GM23338 (cell line): ENCODE measurements at regions not wholly inside any gene's neighbourhood (a gene's known extent, or its start where the extent isn't known, plus 50 kb on each side); places are given as distances from the start of the nearest gene placed in this dataset.

Experiments used
- ATAC-seq: fragments of 200-7000 bp; cut with Tn5 transposase; 3 replicates; pipeline ENCODE4 v1.9.1; 2020
- DNase-seq: peaks from one replicate; pipeline ENCODE4 v3.0.0-alpha.2; 2015; ENCODE audit warnings: low spot score
- H2AFZ ChIP-seq: fragments of 200-600 bp; sonication (generic); 2 replicates; pipeline ENCODE4 v1.8.0; 2016; ENCODE audit warnings: antibody characterized with exemption, mild to moderate bottlenecking, moderate library complexity
- H3F3A ChIP-seq: fragments of 200-600 bp; sonication (generic); replicated peaks from 2 replicates; pipeline ENCODE4 v1.8.0; 2017; ENCODE audit warnings: antibody characterized with exemption, mixed run types, low read depth
- H3K27ac ChIP-seq: fragments of 200-600 bp; sonication (generic); 2 replicates; pipeline ENCODE4 v1.6.1; 2016; ENCODE audit warnings: low read depth
- H3K27me3 ChIP-seq: fragments of 200-600 bp; sonication (generic); 2 replicates; pipeline ENCODE4 v1.8.0; 2016; ENCODE audit warnings: mild to moderate bottlenecking, mixed run types, moderate library complexity; ENCODE audit not compliant: insufficient read depth
- H3K36me3 ChIP-seq: fragments of 200-600 bp; sonication (generic); 2 replicates; pipeline ENCODE4 v1.8.0; 2016; ENCODE audit warnings: mild to moderate bottlenecking; ENCODE audit not compliant: insufficient read depth
- H3K4me1 ChIP-seq: fragments of 200-600 bp; sonication (generic); 2 replicates; pipeline ENCODE4 v1.8.0; 2016; ENCODE audit warnings: mild to moderate bottlenecking, moderate library complexity; ENCODE audit not compliant: insufficient read depth
- H3K4me2 ChIP-seq: fragments of 200-600 bp; sonication (generic); 2 replicates; pipeline ENCODE4 v1.7.1; 2017; ENCODE audit warnings: mixed run types
- H3K4me3 ChIP-seq: fragments of 200-600 bp; sonication (generic); 2 replicates; pipeline ENCODE4 v1.6.1; 2016; ENCODE audit warnings: mixed run types
- H3K79me2 ChIP-seq: fragments of 200-600 bp; sonication (generic); replicated peaks from 2 replicates; pipeline ENCODE4 v1.8.0; 2017; ENCODE audit warnings: mild to moderate bottlenecking; ENCODE audit not compliant: insufficient read depth
- H3K9me2 ChIP-seq: fragments of 200-600 bp; sonication (generic); 2 replicates; pipeline ENCODE4 v1.8.0; 2017; ENCODE audit not compliant: insufficient read depth
- H4K20me1 ChIP-seq: fragments of 200-600 bp; sonication (generic); replicated peaks from 2 replicates; pipeline ENCODE4 v1.8.0; 2017; ENCODE audit warnings: mild to moderate bottlenecking; ENCODE audit not compliant: insufficient read depth
- H3K27ac Mint-ChIP-seq: 2 replicates; pipeline ENCODE4 v1.8.0; 2020; ENCODE audit warnings: inconsistent platforms, mild to moderate bottlenecking, moderate library complexity, mixed read lengths
- H3K27me3 Mint-ChIP-seq: 3 replicates; pipeline ENCODE4 v1.8.0; 2022; ENCODE audit warnings: low read depth, mild to moderate bottlenecking, moderate library complexity, mixed read lengths, inconsistent platforms; ENCODE audit not compliant: insufficient read depth, poor library complexity
- H3K36me3 Mint-ChIP-seq: 3 replicates; pipeline ENCODE4 v1.8.0; 2021; ENCODE audit warnings: low read depth, mild to moderate bottlenecking, inconsistent platforms, moderate library complexity, mixed read lengths
- H3K4me1 Mint-ChIP-seq: 3 replicates; pipeline ENCODE4 v1.8.0; 2020; ENCODE audit warnings: mild to moderate bottlenecking, inconsistent platforms, mixed read lengths
- H3K4me3 Mint-ChIP-seq: 3 replicates; pipeline ENCODE4 v1.8.0; 2021; ENCODE audit warnings: moderate library complexity, mild to moderate bottlenecking, inconsistent platforms, mixed read lengths
- H3K9me3 Mint-ChIP-seq: 3 replicates; pipeline ENCODE4 v1.8.0; 2020; ENCODE audit warnings: moderate library complexity, mild to moderate bottlenecking, inconsistent platforms, mixed read lengths
- CREB1 ChIP-seq: fragments of 250-450 bp; sonication (Bioruptor Pico); IDR thresholded peaks from 2 replicates; pipeline ENCODE4 v1.5.0; 2020; ENCODE audit warnings: low read depth, mild to moderate bottlenecking, moderate library complexity
- CTCF ChIP-seq, 2 experiments: fragments of 200-600 bp in 1 of 2; sonication (generic) in 1 of 2; conservative IDR thresholded peaks; 2 replicates each; pipeline versions ENCODE4 v1.5.1 to v1.6.1; 2016 to 2017; ENCODE audit warnings: antibody characterized with exemption in 2 of 2, low read depth in 2 of 2, mild to moderate bottlenecking in 2 of 2, moderate library complexity in 1 of 2
- JUNB ChIP-seq: IDR thresholded peaks from one replicate; pipeline ENCODE4 v1.6.1; 2016; ENCODE audit warnings: antibody characterized with exemption; ENCODE audit not compliant: unreplicated experiment
- ZNF114 ChIP-seq: fragments of 250-450 bp; sonication (Bioruptor Pico); IDR thresholded peaks from 2 replicates; pipeline ENCODE4 v1.5.0; 2020; ENCODE audit warnings: mild to moderate bottlenecking, moderate library complexity
- TF ChIP-seq, protein P1 (sequence below): fragments of 250-450 bp; sonication (Bioruptor Pico); IDR thresholded peaks from 2 replicates; pipeline ENCODE4 v1.5.0; 2020; ENCODE audit warnings: mild to moderate bottlenecking, moderate library complexity

DNA sequence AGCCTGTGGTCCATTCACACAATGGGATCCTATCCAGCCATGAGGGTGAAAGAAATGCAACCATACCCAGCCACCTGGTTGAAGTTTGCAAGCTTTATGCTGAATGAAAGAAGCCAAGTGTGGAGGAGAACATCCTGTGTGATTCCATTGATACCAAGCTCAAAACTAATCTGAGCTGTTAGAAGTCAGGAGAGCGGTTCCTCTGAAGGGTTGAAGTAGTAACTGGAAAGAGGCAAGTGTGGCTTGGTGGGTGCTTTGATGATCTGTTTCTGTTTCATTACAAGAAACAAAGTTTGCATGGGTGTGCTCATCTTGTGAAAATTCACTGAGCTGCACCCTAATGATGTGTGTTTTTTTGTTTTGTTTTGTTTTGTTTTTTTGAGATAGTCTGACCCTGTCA is 99.4 kb downstream of the SALL1 start (continued):
- TF ChIP-seq, protein P1, sequence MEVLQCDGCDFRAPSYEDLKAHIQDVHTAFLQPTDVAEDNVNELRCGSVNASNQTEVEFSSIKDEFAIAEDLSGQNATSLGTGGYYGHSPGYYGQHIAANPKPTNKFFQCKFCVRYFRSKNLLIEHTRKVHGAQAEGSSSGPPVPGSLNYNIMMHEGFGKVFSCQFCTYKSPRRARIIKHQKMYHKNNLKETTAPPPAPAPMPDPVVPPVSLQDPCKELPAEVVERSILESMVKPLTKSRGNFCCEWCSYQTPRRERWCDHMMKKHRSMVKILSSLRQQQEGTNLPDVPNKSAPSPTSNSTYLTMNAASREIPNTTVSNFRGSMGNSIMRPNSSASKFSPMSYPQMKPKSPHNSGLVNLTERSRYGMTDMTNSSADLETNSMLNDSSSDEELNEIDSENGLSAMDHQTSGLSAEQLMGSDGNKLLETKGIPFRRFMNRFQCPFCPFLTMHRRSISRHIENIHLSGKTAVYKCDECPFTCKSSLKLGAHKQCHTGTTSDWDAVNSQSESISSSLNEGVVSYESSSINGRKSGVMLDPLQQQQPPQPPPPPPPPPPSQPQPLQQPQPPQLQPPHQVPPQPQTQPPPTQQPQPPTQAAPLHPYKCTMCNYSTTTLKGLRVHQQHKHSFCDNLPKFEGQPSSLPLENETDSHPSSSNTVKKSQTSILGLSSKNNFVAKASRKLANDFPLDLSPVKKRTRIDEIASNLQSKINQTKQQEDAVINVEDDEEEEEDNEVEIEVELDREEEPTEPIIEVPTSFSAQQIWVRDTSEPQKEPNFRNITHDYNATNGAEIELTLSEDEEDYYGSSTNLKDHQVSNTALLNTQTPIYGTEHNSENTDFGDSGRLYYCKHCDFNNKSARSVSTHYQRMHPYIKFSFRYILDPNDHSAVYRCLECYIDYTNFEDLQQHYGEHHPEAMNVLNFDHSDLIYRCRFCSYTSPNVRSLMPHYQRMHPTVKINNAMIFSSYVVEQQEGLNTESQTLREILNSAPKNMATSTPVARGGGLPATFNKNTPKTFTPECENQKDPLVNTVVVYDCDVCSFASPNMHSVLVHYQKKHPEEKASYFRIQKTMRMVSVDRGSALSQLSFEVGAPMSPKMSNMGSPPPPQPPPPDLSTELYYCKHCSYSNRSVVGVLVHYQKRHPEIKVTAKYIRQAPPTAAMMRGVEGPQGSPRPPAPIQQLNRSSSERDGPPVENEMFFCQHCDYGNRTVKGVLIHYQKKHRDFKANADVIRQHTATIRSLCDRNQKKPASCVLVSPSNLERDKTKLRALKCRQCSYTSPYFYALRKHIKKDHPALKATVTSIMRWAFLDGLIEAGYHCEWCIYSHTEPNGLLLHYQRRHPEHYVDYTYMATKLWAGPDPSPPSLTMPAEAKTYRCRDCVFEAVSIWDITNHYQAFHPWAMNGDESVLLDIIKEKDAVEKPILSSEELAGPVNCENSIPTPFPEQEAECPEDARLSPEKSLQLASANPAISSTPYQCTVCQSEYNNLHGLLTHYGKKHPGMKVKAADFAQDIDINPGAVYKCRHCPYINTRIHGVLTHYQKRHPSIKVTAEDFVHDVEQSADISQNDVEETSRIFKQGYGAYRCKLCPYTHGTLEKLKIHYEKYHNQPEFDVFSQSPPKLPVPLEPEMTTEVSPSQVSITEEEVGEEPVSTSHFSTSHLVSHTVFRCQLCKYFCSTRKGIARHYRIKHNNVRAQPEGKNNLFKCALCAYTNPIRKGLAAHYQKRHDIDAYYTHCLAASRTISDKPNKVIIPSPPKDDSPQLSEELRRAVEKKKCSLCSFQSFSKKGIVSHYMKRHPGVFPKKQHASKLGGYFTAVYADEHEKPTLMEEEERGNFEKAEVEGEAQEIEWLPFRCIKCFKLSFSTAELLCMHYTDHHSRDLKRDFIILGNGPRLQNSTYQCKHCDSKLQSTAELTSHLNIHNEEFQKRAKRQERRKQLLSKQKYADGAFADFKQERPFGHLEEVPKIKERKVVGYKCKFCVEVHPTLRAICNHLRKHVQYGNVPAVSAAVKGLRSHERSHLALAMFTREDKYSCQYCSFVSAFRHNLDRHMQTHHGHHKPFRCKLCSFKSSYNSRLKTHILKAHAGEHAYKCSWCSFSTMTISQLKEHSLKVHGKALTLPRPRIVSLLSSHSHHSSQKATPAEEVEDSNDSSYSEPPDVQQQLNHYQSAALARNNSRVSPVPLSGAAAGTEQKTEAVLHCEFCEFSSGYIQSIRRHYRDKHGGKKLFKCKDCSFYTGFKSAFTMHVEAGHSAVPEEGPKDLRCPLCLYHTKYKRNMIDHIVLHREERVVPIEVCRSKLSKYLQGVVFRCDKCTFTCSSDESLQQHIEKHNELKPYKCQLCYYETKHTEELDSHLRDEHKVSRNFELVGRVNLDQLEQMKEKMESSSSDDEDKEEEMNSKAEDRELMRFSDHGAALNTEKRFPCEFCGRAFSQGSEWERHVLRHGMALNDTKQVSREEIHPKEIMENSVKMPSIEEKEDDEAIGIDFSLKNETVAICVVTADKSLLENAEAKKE (CRISPR knock-in tag), result no peak

- Histone ChIP-seq H3F3A (no peaks in the 10 kb centered on the region), H4K20me1 (no peaks in the 10 kb centered on the region), H3K27me3 (no peaks in the 10 kb centered on the region), H3K79me2 (no peaks in the 10 kb centered on the region), H3K4me2 (no peak overlapping the region), H3K36me3 (no peaks in the 10 kb centered on the region), H3K4me3 (no peak overlapping the region), H2AFZ (no peak overlapping the region), H3K9me2 (0 out of 2 replicates have a peak, but pooled peaks cover 8% of the 10 kb centered on the region), H3K27ac (no peak overlapping the region), H3K4me1 (no peaks in the 10 kb centered on the region)
- Mint-ChIP-seq H3K27me3 (peaks cover 7% of the 10 kb centered on the region), H3K36me3 (no peaks in the 10 kb centered on the region), H3K4me1 (peaks cover 5% of the 10 kb centered on the region), H3K27ac (no peak overlapping the region), H3K9me3 (no peaks in the 10 kb centered on the region), H3K4me3 (no peak overlapping the region)
- no peak for DNase-seq
- ATAC-seq, result no peak
- TF ChIP-seq CTCF (conservative IDR thresholded peaks at IDR 0.05; ENCODE audit: low read depth in 2 of 2) (no peak), ZNF114 (no peak), JUNB (no peak), CREB1 (CRISPR knock-in tag) (no peak)
- TF ChIP-seq, protein P1 (CRISPR knock-in tag), result no peak
Observed at GRCh38 chr16:51050377-51050706, 100.7 kb downstream of the SALL1 start.
